K562 (cell line): ENCODE measurements at regions not wholly inside any gene's neighbourhood (a gene's known extent, or its start where the extent isn't known, plus 50 kb on each side); places are given as distances from the start of the nearest gene placed in this dataset.

Experiments used
- CEBPB ChIP-seq: fragments of 450-650 bp; IDR thresholded peaks from 2 replicates; pipeline ENCODE4 v1.6.1; 2016; ENCODE audit warnings: missing genetic modification characterization, missing compliant biosample characterization
- CEBPG ChIP-seq, 3 experiments: fragments of 200-800 bp in 1 of 3; sonication (Bioruptor generic) in 1 of 3; sonication (generic) in 1 of 3; formaldehyde crosslinking in 1 of 3; IDR thresholded peaks in 2 of 3; conservative IDR thresholded peaks in 1 of 3; 2 replicates each; pipeline versions ENCODE4 v1.6.1 to v1.8.0; 2016 to 2022; ENCODE audit warnings: missing compliant biosample characterization in 2 of 3, missing genetic modification characterization in 2 of 3, mild to moderate bottlenecking in 1 of 3, missing genetic modification reagents in 1 of 3
- MECOM ChIP-seq: fragments of 250-450 bp; sonication (Bioruptor Pico); IDR thresholded peaks from 2 replicates; pipeline ENCODE4 v1.8.0; 2022; ENCODE audit warnings: inconsistent platforms
- PRPF4 ChIP-seq: fragments of 200-400 bp; formaldehyde crosslinking; IDR thresholded peaks from one replicate; pipeline ENCODE4 v1.6.1; 2017; ENCODE audit warnings: low read length, low read depth, mild to moderate bottlenecking; ENCODE audit not compliant: insufficient read depth, poor library complexity, severe bottlenecking
- RBFOX2 ChIP-seq: fragments of 200-400 bp; formaldehyde crosslinking; IDR thresholded peaks from 2 replicates; pipeline ENCODE4 v1.6.1; 2017; ENCODE audit warnings: low read depth, mild to moderate bottlenecking, low read length, moderate library complexity
- SRSF1 ChIP-seq: fragments of 200-400 bp; formaldehyde crosslinking; IDR thresholded peaks from 2 replicates; pipeline ENCODE4 v1.6.1; 2017; ENCODE audit warnings: mild to moderate bottlenecking, low read depth, low read length, moderate library complexity
- ZNF124 ChIP-seq: sonication (generic); formaldehyde crosslinking; IDR thresholded peaks from 2 replicates; pipeline ENCODE4 v1.8.1; 2022; ENCODE audit warnings: missing genetic modification reagents
- ZNF23 ChIP-seq: fragments of 250-450 bp; sonication (Bioruptor Pico); IDR thresholded peaks from 2 replicates; pipeline ENCODE4 v1.4.0; 2020; ENCODE audit warnings: mild to moderate bottlenecking
- ZNF232 ChIP-seq: sonication (generic); formaldehyde crosslinking; IDR thresholded peaks from 2 replicates; pipeline ENCODE4 v1.8.0; 2022; ENCODE audit warnings: mild to moderate bottlenecking, missing genetic modification reagents
- ZSCAN29 ChIP-seq: fragments of 450-650 bp; IDR thresholded peaks from 2 replicates; pipeline ENCODE4 v1.6.1; 2017
- TF ChIP-seq, protein P1 (sequence below): sonication (generic); formaldehyde crosslinking; IDR thresholded peaks from 2 replicates; pipeline ENCODE4 v1.8.0; 2022; ENCODE audit warnings: mild to moderate bottlenecking, missing genetic modification reagents
- TF ChIP-seq, protein P2 (sequence below): fragments of 250-450 bp; sonication (Bioruptor Pico); IDR thresholded peaks from 2 replicates; pipeline ENCODE4 v1.8.0; 2021; ENCODE audit warnings: borderline replicate concordance, mild to moderate bottlenecking, moderate library complexity; ENCODE audit not compliant: poor library complexity, severe bottlenecking
- TF ChIP-seq, protein P3 (sequence below), 2 experiments: fragments of 450-650 bp in 1 of 2; IDR thresholded peaks; 2 replicates each; pipeline ENCODE4 v1.6.1; 2011 to 2017; ENCODE audit warnings: low read depth in 2 of 2, antibody characterized with exemption in 1 of 2, borderline replicate concordance in 1 of 2, low read length in 1 of 2, mild to moderate bottlenecking in 1 of 2, mixed read lengths in 1 of 2; ENCODE audit not compliant: control insufficient read depth in 1 of 2
- TF ChIP-seq, protein P4 (sequence below): fragments of 450-650 bp; IDR thresholded peaks from 2 replicates; pipeline ENCODE4 v1.7.0; 2016; ENCODE audit warnings: borderline replicate concordance
- TF ChIP-seq, protein P5 (sequence below): fragments of 450-650 bp; formaldehyde crosslinking; IDR thresholded peaks from 2 replicates; pipeline ENCODE4 v1.4.0; 2022; ENCODE audit warnings: missing genetic modification characterization

DNA sequence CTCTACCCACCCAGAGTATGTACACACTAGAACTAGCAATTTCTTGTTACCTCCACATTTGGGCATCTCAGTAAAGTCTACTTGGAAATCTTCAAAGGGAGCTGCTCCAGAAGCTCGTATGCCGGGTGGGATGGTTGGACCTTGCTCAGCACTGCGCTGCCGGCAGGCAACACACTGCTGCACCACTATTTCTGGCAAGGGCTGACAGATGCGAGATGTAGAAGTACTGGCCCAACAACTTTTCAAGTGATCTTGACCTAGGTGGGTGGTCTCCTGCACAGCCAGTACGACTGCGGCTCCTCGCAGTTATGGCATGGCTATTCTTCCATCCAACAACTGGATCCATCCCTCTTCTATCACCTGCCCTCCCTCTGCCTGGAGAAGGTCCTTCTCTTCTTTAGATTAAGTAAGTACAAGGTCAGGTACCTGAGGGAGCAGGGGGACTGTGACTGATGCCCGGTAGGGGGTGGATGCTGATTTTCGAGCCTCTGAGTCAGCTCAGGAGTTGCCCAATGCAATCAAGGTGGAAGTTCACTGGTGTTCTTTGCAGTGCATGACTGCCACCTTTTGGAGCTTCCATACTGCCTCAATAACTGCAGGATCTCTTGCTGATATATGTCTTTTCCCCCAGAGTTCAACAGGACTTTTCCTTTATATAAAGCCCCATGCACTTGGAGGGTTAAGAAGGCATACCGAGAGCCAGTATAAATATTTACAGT is 100.4 kb upstream of the SLC1A4 start (continued):
- TF ChIP-seq, protein P1, sequence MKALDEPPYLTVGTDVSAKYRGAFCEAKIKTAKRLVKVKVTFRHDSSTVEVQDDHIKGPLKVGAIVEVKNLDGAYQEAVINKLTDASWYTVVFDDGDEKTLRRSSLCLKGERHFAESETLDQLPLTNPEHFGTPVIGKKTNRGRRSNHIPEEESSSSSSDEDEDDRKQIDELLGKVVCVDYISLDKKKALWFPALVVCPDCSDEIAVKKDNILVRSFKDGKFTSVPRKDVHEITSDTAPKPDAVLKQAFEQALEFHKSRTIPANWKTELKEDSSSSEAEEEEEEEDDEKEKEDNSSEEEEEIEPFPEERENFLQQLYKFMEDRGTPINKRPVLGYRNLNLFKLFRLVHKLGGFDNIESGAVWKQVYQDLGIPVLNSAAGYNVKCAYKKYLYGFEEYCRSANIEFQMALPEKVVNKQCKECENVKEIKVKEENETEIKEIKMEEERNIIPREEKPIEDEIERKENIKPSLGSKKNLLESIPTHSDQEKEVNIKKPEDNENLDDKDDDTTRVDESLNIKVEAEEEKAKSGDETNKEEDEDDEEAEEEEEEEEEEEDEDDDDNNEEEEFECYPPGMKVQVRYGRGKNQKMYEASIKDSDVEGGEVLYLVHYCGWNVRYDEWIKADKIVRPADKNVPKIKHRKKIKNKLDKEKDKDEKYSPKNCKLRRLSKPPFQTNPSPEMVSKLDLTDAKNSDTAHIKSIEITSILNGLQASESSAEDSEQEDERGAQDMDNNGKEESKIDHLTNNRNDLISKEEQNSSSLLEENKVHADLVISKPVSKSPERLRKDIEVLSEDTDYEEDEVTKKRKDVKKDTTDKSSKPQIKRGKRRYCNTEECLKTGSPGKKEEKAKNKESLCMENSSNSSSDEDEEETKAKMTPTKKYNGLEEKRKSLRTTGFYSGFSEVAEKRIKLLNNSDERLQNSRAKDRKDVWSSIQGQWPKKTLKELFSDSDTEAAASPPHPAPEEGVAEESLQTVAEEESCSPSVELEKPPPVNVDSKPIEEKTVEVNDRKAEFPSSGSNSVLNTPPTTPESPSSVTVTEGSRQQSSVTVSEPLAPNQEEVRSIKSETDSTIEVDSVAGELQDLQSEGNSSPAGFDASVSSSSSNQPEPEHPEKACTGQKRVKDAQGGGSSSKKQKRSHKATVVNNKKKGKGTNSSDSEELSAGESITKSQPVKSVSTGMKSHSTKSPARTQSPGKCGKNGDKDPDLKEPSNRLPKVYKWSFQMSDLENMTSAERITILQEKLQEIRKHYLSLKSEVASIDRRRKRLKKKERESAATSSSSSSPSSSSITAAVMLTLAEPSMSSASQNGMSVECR (CRISPR knock-in tag): no peak
- TF ChIP-seq ZSCAN29 (no peak), ZNF232 (CRISPR knock-in tag) (no peak), ZNF23 (CRISPR knock-in tag) (no peak), PRPF4 (no peak), CEBPG (CRISPR knock-in tag; IDR thresholded peaks at IDR 0.05) (peak; percentile 68), CEBPG (tag; conservative IDR thresholded peaks at IDR 0.05 in 1 of 2, IDR thresholded peaks at IDR 0.05 in 1 of 2) (peak in 1 of 2 experiments; percentile 44; a peak in 1 of 4 replicates), SRSF1 (no peak), RBFOX2 (no peak), ZNF124 (CRISPR knock-in tag) (no peak), MECOM (CRISPR knock-in tag) (no peak), CEBPB (tag) (peak; percentile 68)
- TF ChIP-seq, protein P2, sequence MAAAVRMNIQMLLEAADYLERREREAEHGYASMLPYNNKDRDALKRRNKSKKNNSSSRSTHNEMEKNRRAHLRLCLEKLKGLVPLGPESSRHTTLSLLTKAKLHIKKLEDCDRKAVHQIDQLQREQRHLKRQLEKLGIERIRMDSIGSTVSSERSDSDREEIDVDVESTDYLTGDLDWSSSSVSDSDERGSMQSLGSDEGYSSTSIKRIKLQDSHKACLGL (CRISPR knock-in tag): no peak
- TF ChIP-seq, protein P3, sequence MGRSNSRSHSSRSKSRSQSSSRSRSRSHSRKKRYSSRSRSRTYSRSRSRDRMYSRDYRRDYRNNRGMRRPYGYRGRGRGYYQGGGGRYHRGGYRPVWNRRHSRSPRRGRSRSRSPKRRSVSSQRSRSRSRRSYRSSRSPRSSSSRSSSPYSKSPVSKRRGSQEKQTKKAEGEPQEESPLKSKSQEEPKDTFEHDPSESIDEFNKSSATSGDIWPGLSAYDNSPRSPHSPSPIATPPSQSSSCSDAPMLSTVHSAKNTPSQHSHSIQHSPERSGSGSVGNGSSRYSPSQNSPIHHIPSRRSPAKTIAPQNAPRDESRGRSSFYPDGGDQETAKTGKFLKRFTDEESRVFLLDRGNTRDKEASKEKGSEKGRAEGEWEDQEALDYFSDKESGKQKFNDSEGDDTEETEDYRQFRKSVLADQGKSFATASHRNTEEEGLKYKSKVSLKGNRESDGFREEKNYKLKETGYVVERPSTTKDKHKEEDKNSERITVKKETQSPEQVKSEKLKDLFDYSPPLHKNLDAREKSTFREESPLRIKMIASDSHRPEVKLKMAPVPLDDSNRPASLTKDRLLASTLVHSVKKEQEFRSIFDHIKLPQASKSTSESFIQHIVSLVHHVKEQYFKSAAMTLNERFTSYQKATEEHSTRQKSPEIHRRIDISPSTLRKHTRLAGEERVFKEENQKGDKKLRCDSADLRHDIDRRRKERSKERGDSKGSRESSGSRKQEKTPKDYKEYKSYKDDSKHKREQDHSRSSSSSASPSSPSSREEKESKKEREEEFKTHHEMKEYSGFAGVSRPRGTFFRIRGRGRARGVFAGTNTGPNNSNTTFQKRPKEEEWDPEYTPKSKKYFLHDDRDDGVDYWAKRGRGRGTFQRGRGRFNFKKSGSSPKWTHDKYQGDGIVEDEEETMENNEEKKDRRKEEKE (IDR thresholded peaks at IDR 0.05; ENCODE audit: borderline replicate concordance in 1 of 2, control insufficient read depth in 1 of 2, low read depth in 2 of 2, low read length in 1 of 2): no peak
- TF ChIP-seq, protein P4, sequence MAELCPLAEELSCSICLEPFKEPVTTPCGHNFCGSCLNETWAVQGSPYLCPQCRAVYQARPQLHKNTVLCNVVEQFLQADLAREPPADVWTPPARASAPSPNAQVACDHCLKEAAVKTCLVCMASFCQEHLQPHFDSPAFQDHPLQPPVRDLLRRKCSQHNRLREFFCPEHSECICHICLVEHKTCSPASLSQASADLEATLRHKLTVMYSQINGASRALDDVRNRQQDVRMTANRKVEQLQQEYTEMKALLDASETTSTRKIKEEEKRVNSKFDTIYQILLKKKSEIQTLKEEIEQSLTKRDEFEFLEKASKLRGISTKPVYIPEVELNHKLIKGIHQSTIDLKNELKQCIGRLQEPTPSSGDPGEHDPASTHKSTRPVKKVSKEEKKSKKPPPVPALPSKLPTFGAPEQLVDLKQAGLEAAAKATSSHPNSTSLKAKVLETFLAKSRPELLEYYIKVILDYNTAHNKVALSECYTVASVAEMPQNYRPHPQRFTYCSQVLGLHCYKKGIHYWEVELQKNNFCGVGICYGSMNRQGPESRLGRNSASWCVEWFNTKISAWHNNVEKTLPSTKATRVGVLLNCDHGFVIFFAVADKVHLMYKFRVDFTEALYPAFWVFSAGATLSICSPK: no peak
- TF ChIP-seq, protein P5, sequence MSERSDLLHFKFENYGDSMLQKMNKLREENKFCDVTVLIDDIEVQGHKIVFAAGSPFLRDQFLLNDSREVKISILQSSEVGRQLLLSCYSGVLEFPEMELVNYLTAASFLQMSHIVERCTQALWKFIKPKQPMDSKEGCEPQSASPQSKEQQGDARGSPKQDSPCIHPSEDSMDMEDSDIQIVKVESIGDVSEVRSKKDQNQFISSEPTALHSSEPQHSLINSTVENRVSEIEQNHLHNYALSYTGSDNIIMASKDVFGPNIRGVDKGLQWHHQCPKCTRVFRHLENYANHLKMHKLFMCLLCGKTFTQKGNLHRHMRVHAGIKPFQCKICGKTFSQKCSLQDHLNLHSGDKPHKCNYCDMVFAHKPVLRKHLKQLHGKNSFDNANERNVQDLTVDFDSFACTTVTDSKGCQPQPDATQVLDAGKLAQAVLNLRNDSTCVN (CRISPR knock-in tag): no peak
